ENCODE measurements at regions not wholly inside any gene's neighbourhood (a gene's known extent, or its start where the extent isn't known, plus 50 kb on each side); places are given as distances from the start of the nearest gene placed in this dataset.

DNA sequence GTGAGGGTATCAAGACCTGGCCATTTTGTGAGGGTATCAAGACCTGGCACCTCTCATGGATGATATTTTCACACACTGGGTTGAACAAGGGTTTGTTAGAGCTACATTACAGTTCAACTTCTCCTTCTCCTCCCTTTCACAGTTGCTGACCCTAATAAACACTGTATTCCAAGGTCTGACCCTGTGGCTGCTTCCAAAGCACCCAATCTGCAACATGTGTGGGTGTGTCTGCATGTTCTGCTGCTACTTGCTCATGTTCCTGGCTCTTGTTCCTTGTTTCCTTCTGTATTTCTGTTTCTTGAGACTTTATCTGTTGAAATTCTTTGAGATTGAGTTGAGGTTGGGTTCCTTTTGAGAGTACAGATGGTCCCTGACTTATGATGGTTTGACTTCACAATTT is 162.1 kb upstream of the GMDS start:
- H3K27ac Mint-ChIP-seq: no peak overlapping the region
- H3K4me3 Mint-ChIP-seq: no peak overlapping the region
- no peaks in the 10 kb centered on the region for H3K36me3 Mint-ChIP-seq (ENCODE audit: low read depth)
- H3K27me3 Mint-ChIP-seq (ENCODE audit: insufficient read depth): peaks cover 6% of the 10 kb centered on the region
- H3K9me3 Mint-ChIP-seq: no peaks in the 10 kb centered on the region
- DNase-seq (ENCODE audit: low spot score): no peak
- H3K4me1 Mint-ChIP-seq (ENCODE audit: low read depth): no peaks in the 10 kb centered on the region
- intact Hi-C loops (cut with micrococcal nuclease): no loop called here

DNA sequence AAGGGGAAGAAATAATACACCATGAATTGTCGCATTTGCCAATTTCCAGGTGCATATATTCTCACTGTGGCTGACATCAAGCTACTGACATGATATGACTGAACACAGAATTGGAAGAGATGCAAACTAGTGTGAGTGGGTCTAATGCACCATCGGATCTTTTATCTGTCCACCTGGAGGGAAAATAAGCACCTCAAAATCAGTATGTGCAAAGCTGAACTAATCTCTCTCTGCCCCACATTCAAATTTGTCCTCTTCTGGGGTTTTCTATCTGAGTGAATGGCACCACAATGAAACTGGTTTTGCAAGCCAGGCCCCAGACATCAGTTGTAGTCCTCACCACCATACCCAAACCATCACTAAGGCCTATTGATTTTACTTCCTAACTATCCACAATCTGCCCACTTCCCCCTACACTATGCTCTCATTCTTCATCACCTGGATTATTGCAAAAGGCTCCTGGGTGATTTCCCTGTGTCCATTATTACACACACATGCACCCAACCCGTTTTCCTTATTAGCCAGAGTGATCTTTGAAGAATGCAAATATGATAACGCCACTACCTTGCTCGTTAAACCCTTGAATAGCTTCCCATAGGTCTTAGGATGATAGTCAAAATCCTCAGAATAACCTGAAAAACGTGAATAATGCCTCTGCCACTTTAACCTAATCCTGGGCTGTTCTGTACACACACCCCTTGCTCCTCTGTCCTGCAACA is 159.0 kb upstream of the GMDS start:
- H3K4me3 Mint-ChIP-seq: no peak overlapping the region
- H3K27ac Mint-ChIP-seq: no peak overlapping the region
- no peaks in the 10 kb centered on the region for H3K9me3 Mint-ChIP-seq
- intact Hi-C loops (cut with micrococcal nuclease): no loop called here
- no peak for DNase-seq (ENCODE audit: low spot score)
- H3K36me3 Mint-ChIP-seq (ENCODE audit: low read depth): no peaks in the 10 kb centered on the region
- H3K4me1 Mint-ChIP-seq (ENCODE audit: low read depth): no peaks in the 10 kb centered on the region
- H3K27me3 Mint-ChIP-seq (ENCODE audit: insufficient read depth): peaks cover 6% of the 10 kb centered on the region

DNA sequence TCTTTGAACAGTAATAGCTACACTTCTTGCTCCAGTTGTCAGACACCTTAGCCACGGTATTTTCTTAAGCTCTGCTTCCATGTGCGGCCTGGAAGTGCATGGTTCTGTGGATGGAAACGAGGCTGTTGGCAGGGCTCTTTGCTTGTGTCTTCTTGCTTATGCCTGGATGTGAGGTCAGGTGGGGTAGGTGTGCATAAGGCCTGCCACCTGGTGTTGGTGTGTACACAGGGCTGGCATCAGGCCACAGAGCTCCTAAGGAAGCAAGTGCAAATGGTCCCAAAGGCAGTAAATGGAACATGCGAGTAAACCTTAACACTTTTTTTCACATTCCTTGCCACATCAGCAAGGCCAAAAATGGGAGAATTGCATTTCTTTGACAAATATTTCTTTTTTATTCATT is 158.1 kb upstream of the GMDS start:
- Mint-ChIP-seq H3K27ac (no peak overlapping the region), H3K4me3 (no peak overlapping the region), H3K27me3 (ENCODE audit: insufficient read depth) (peaks cover 6% of the 10 kb centered on the region), H3K9me3 (no peaks in the 10 kb centered on the region), H3K4me1 (ENCODE audit: low read depth) (no peaks in the 10 kb centered on the region), H3K36me3 (ENCODE audit: low read depth) (no peaks in the 10 kb centered on the region)
- intact Hi-C loops (cut with micrococcal nuclease): no loop called here
- no peak for DNase-seq (ENCODE audit: low spot score)

DNA sequence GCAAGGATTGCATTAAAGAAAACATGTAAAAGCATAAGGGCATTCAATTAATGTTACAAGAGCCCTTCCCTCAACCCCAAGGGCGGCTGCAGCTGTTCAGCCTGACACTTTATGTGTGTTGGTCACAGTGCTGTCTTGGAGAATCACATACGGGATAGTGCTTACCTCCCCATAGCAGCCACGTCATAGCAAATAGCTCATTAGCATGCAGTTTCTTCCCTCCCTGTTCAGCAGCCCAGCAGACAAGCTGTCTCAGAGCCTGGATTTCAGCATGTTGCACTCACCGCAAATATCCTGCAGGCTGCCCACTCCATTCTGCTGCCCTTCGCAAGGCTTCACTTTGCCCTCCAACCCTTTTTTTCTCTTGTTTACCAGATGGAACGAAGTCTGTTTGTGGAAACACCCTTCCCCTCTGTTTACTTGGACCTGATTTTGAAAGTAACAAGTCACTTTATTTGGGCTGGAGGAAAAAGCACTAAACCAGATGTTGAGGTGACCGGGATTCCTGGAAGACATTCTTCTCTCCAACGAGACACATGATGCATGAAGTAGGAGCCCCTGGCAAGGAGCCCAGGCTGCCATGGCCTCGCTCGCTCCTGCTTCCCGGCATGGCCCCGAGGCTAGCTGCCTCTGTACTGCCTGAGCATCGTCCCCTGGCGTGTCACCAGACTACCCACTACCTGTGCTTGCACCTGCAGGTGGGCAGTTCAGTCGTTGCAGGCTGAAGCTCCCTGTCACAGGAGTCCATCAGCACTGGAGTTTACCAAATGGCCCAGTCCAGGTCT is 151.6 kb upstream of the GMDS start:
- no peak for DNase-seq (ENCODE audit: low spot score)
- H3K4me3 Mint-ChIP-seq: no peak overlapping the region
- no peak overlapping the region for H3K27ac Mint-ChIP-seq
- H3K27me3 Mint-ChIP-seq (ENCODE audit: insufficient read depth): no peaks in the 10 kb centered on the region
- H3K9me3 Mint-ChIP-seq: no peaks in the 10 kb centered on the region
- H3K36me3 Mint-ChIP-seq (ENCODE audit: low read depth): no peaks in the 10 kb centered on the region
- H3K4me1 Mint-ChIP-seq (ENCODE audit: low read depth): no peaks in the 10 kb centered on the region
- intact Hi-C loops (cut with micrococcal nuclease): no loop called here

DNA sequence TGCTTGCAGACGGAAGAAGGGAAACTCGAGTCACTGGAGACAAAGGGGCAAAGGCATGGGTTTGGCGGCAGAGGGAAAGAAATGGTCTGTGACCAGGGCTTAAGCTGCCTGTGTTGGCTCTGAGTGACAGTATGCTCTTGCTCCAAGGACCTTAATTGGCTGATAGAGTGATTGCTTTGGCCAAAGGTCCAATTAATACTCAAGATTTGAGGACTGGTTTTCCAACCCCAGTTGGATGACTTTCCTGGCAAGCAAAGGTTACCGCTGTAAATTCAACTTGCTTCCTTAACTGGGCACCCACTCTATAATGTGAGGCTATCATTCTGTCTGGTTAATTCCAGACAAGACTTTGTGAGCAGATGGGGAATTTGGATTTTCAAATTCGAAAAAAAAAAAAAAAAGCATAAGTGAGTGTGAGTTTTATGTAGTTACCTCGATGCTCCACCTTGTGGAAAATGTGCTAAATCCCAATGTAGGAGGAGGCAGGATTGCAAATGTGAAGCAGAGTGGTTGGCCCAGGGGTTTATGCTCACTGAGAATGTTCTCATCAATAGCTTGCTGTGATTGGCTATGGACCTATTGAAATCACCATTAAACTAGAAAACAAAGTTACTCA is 150.7 kb upstream of the GMDS start:
- Mint-ChIP-seq H3K4me3 (no peak overlapping the region), H3K27ac (no peak overlapping the region), H3K4me1 (ENCODE audit: low read depth) (no peaks in the 10 kb centered on the region), H3K9me3 (no peaks in the 10 kb centered on the region), H3K36me3 (ENCODE audit: low read depth) (no peaks in the 10 kb centered on the region), H3K27me3 (ENCODE audit: insufficient read depth) (no peaks in the 10 kb centered on the region)
- no peak for DNase-seq (ENCODE audit: low spot score)
- intact Hi-C loops (cut with micrococcal nuclease): no loop called here

DNA sequence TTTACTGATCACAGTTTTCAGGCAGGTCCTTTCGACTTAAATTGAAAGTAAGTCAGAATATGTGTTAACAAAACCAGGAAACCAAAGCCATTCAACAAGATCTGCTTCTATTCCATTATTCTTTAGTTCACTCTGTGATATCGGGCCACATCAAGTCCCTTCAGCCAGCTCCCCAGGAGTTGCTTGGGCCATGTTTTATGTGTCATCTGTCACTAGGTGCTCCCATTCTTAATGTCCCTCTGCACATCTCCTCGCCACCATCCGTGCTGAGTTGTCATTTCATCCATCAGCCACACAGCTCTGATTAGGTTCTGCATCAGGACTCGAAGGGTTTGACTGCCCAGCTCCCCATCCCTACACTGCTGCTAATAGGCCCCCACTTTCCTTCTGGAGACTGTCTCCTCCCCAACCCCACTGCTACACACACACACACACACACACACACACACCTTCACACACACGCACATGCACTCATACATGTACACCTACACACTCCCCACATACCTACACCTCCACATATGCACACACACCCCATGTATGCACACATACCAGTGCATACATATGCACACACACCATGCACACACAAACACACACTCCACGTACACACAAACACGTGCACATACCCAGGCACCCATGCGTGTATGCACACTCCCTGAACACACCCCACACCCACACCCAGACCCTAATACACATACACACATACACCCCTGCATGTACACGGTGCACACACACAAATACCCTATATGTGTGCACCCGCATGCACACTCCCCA is 143.3 kb upstream of the GMDS start:
- Mint-ChIP-seq H3K36me3 (ENCODE audit: low read depth) (no peaks in the 10 kb centered on the region), H3K4me1 (ENCODE audit: low read depth) (peaks cover 5% of the 10 kb centered on the region), H3K4me3 (no peak overlapping the region), H3K27me3 (ENCODE audit: insufficient read depth) (no peaks in the 10 kb centered on the region), H3K27ac (no peak overlapping the region), H3K9me3 (peaks cover 5% of the 10 kb centered on the region)
- intact Hi-C loops (cut with micrococcal nuclease): no loop called here
- DNase-seq (ENCODE audit: low spot score): no peak

DNA sequence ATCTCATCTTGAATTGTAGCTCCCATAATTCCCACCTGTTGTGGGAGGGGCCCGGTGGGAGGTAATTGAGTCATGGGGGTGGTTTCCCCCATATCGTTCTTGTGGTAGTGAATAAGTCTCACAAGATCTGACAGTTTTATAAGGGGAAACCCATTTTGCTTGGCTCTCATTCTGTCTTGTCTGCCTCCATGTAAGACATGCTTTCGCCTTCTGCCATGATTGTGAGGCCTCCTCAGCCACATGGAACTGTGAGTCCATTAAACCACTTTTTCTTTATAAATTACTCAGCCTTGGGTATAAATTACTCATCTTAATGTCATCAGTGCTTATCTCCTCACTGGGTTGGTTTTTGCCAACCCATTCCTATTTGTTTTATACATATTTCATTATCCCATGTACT is 142.0 kb upstream of the GMDS start:
- peaks cover 5% of the 10 kb centered on the region for H3K4me1 Mint-ChIP-seq (ENCODE audit: low read depth)
- no peak for DNase-seq (ENCODE audit: low spot score)
- H3K9me3 Mint-ChIP-seq: peaks cover 5% of the 10 kb centered on the region
- intact Hi-C loops (cut with micrococcal nuclease): no loop called here
- H3K27me3 Mint-ChIP-seq (ENCODE audit: insufficient read depth): no peaks in the 10 kb centered on the region
- H3K4me3 Mint-ChIP-seq: no peak overlapping the region
- H3K36me3 Mint-ChIP-seq (ENCODE audit: low read depth): no peaks in the 10 kb centered on the region
- no peak overlapping the region for H3K27ac Mint-ChIP-seq

DNA sequence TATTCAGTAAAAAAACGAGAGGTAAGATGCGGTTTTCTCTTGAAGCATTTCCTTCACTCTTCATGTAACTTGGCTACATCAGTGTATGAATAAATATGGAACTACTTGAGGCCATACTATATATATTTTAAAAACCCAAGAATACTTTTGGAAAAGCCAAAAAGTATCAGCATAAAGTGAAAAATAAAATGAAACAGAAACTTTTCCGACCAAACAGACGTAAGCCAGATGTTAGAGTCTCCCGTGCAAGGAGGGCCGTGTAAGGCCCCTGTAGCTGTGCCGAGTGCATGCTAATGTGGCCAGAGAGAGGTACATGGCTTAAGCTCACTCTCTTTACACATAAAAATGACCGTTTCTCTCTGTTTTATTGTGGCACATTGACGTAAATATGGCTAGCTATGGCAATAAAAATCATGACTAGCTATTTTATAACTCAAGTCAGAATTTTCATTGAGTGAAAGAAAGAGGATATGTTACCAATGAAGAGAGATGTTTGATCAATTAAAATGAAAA is 140.1 kb upstream of the GMDS start:
- H3K4me1 Mint-ChIP-seq (ENCODE audit: low read depth): peaks cover 5% of the 10 kb centered on the region
- no peaks in the 10 kb centered on the region for H3K27me3 Mint-ChIP-seq (ENCODE audit: insufficient read depth)
- intact Hi-C loops (cut with micrococcal nuclease): no loop called here
- H3K9me3 Mint-ChIP-seq: peaks cover 5% of the 10 kb centered on the region
- no peak overlapping the region for H3K4me3 Mint-ChIP-seq
- no peaks in the 10 kb centered on the region for H3K36me3 Mint-ChIP-seq (ENCODE audit: low read depth)
- no peak overlapping the region for H3K27ac Mint-ChIP-seq
- no peak for DNase-seq (ENCODE audit: low spot score)

DNA sequence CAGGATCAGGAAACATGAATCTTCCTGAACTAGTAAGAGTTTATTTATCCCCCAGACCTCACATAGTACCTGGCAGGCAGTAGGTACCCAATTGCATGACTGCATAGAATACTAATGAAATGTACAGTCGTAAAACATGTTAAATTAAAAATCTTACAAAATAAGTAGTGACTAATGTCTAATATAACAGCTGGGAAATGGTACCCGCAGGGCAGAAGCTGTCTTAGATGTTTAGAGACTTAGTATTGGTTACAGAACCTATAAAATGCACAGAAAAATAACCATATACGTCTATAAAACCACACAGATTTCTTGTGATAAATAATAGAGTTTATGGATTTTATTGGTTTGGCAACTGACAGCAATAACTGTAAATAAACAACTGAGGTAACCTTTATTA is 139.1 kb upstream of the GMDS start:
- peaks cover 5% of the 10 kb centered on the region for H3K9me3 Mint-ChIP-seq
- no peak overlapping the region for H3K4me3 Mint-ChIP-seq
- H3K27ac Mint-ChIP-seq: no peak overlapping the region
- H3K36me3 Mint-ChIP-seq (ENCODE audit: low read depth): no peaks in the 10 kb centered on the region
- H3K27me3 Mint-ChIP-seq (ENCODE audit: insufficient read depth): no peaks in the 10 kb centered on the region
- peaks cover 5% of the 10 kb centered on the region for H3K4me1 Mint-ChIP-seq (ENCODE audit: low read depth)
- no peak for DNase-seq (ENCODE audit: low spot score)
- intact Hi-C loops (cut with micrococcal nuclease): no loop called here

DNA sequence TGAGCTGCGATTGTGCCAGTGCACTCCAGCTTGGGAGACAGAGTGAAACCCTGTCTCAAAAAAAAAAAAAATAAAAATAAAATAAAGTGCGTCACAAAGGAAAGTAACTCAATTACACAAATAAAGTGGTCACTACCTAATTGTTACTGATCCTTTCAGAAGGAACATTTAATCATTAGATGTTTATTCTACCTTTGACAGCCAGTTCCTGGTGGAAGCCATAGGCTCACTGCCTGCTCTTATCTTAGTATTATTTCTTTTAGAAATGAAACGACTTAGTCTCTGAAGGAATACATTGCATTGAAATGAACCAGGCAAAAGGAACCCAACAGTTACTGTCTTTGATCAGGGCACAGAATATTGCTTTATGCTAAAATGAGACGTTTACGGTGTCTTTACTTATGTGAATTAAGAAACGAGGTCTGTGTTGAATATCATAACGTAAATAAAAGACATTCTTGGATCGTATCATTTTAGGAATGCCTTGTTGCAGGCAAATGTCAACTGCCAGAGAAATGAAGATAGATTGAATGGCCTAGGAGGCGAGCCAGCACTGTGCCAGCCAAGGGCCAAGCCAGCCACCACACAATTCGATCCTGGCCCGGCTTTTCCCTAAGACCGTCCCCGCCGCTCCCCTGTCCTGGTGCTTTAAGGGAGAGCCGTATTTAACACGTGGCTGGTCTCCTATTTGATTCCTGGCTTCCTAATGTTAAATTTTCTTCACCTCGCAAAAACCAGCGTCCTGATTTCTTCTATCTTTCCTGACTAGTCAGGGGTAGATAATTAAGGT is 136.7 kb upstream of the GMDS start:
- H3K27ac Mint-ChIP-seq: no peak overlapping the region
- DNase-seq (ENCODE audit: low spot score): no peak
- H3K27me3 Mint-ChIP-seq (ENCODE audit: insufficient read depth): no peaks in the 10 kb centered on the region
- no peaks in the 10 kb centered on the region for H3K36me3 Mint-ChIP-seq (ENCODE audit: low read depth)
- no peak overlapping the region for H3K4me3 Mint-ChIP-seq
- no peaks in the 10 kb centered on the region for H3K9me3 Mint-ChIP-seq
- intact Hi-C loops (cut with micrococcal nuclease): no loop called here
- H3K4me1 Mint-ChIP-seq (ENCODE audit: low read depth): peaks cover 5% of the 10 kb centered on the region

DNA sequence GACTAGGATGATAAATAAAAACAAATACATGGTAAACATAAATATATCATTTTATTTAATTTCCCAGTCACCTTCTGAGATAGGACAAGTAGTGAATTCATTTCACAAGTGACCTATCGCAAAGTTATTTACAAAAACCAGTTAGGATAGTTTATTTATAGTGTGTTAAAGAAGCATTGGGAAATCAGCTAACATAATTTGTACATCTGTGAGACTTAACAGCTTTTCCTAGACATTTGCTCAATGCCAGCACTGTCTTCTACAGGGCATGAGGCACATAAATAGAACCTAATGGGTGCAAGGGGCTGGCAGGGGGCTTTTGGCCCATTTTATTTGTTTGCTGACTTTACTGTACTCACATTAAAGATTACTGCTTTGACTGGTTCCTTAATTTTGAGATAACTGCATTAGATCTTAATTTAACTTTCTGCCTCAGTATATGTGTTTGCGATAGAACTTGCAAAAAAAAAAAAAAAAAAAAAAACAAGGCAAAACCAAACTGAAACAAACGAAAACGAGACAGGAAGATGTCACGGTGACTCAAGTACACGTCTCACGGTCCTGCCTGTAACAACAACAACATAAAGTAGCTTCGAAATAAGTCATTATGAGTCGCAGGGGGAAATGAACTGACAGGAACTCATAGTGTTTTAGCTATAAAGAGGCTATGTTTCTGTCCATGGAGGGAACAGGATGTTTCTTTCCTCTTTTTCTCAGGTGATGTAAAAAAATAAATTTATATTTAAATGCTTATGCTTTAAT is 133.7 kb upstream of the GMDS start:
- intact Hi-C loops (cut with micrococcal nuclease): loop anchor here (5.0 kb wide), 1 partner anchor 68 kb away; no protein-coding TSS in a partner anchor
- no peaks in the 10 kb centered on the region for H3K36me3 Mint-ChIP-seq (ENCODE audit: low read depth)
- H3K4me3 Mint-ChIP-seq: no peak overlapping the region
- H3K9me3 Mint-ChIP-seq: no peaks in the 10 kb centered on the region
- peaks cover 5% of the 10 kb centered on the region for H3K4me1 Mint-ChIP-seq (ENCODE audit: low read depth)
- H3K27me3 Mint-ChIP-seq (ENCODE audit: insufficient read depth): no peaks in the 10 kb centered on the region
- H3K27ac Mint-ChIP-seq: no peak overlapping the region
- DNase-seq (ENCODE audit: low spot score): no peak

Measured in activated T-helper 1 cell treated with anti-CD3 and anti-CD28 coated beads, Interleukin-12 subunit alpha, Interleukin-12 subunit beta, Interleukin-2, Interleukin-4 antibody, amounts not matched to agents 30 ng/mL and 10 ng/mL and 1 ng/mL, durations not matched to agents 14 hours and 24 hours and 36 hours (primary cell).